GM12891 (cell line): ENCODE measurements at regions not wholly inside any gene's neighbourhood (a gene's known extent, or its start where the extent isn't known, plus 50 kb on each side); places are given as distances from the start of the nearest gene placed in this dataset.

Source experiments
- DNase-seq: peaks from one replicate; pipeline ENCODE4 v3.0.0; 2011; ENCODE audit warnings: low spot score; ENCODE audit not compliant: insufficient read length
- FAIRE-seq: peaks from 2 replicates; lab custom pipeline; 2011; peaks lifted over from hg19 to GRCh38; lab: Jason Lieb, UNC
- PAX5 ChIP-seq: IDR thresholded peaks from 2 replicates; pipeline ENCODE4 v1.6.1; 2011; ENCODE audit warnings: low read length, moderate library complexity, mild to moderate bottlenecking; ENCODE audit not compliant: insufficient read depth, severe bottlenecking
- POLR2A ChIP-seq: IDR thresholded peaks from 2 replicates; pipeline ENCODE4 v1.6.1; 2011; ENCODE audit warnings: low read depth, low read length, control low read depth
- POLR2AphosphoS5 ChIP-seq: IDR thresholded peaks from 2 replicates; pipeline ENCODE4 v1.6.1; 2011; ENCODE audit warnings: low read depth, low read length, control low read depth
- POU2F2 ChIP-seq: IDR thresholded peaks from 2 replicates; pipeline ENCODE4 v1.6.1; 2011; ENCODE audit warnings: low read depth, mild to moderate bottlenecking, control low read depth, low read length, moderate library complexity
- SPI1 ChIP-seq: IDR thresholded peaks from 2 replicates; pipeline ENCODE4 v1.6.1; 2011; ENCODE audit warnings: low read depth, low read length, control low read depth
- TAF1 ChIP-seq: IDR thresholded peaks from 2 replicates; pipeline ENCODE4 v1.6.1; 2011; ENCODE audit warnings: low read depth, low read length, control low read depth

DNA sequence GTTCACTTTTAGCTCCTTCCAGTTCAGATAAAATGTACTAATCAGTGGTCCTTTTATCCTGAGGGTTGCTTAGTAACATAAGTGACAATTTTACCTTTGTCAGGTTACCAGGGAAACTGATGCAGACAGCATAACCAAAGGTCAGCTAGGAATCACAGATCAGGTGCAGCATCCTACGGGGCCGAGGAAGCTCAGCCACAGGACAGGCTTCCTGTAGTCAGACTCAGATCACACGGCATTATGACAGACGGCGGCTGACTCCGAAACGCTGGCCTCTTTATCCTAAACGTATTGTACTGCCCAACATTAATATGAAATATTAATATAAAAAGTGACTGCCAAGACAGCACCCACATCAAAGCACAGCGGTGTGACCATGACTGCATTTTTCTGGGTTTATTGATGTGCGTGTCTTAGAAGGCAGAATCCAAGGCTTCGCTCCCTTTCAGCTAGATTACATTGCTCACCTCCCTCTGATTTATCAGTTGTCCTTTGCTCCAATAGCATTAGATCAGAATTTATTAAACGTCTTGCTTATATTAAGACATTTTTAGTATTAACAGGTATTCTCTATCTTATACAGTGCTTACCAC is 444.5 kb downstream of the CMPK2 start:
- TF ChIP-seq POLR2A, result no peak
- no peak for TF ChIP-seq POU2F2
- no peak for TF ChIP-seq SPI1
- no peak for FAIRE-seq
- no peak for DNase-seq

DNA sequence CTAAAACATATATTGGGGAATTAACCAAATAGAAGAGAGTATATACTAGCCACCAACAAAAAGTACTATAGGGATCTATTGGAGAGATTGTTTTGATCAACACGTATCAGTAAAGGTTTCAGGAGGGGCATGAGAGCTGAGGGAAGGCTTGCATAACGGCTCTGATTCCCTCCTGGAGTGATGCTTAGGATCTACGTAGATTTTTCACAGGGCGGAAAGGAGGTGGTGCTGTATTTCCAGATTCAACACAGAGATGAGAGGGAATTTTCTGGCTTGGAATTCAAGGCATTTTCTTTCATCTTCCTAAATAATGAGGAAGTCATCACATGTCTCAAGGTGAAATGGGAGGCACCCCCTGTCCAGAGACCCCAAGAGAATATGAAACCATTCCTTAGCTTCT is 443.8 kb downstream of the CMPK2 start:
- no peak for FAIRE-seq
- no peak for DNase-seq

GRCh38 chr2:6423157-6423556 is 442.6 kb downstream of the CMPK2 start:
- DNase-seq, result no peak
- TF ChIP-seq SPI1, result no peak
- no peak for TF ChIP-seq TAF1
- TF ChIP-seq PAX5, result no peak
- TF ChIP-seq POU2F2, result no peak
- no peak for TF ChIP-seq POLR2AphosphoS5
- no peak for TF ChIP-seq POLR2A
- no peak for FAIRE-seq

More for the DNA sequence above, 443.8 kb downstream of the CMPK2 start:
- TF ChIP-seq POU2F2, result no peak
- TF ChIP-seq PAX5, result no peak
- TF ChIP-seq SPI1, result no peak
- TF ChIP-seq TAF1, result no peak
- no peak for TF ChIP-seq POLR2AphosphoS5

GRCh38 chr2:6423944-6424343 is 441.8 kb downstream of the CMPK2 start:
- FAIRE-seq (no peak), DNase-seq (no peak)
- TF ChIP-seq SPI1, result peak; percentile 46; the same call in 1 of the 2 replicates
- no peak for TF ChIP-seq TAF1

DNA sequence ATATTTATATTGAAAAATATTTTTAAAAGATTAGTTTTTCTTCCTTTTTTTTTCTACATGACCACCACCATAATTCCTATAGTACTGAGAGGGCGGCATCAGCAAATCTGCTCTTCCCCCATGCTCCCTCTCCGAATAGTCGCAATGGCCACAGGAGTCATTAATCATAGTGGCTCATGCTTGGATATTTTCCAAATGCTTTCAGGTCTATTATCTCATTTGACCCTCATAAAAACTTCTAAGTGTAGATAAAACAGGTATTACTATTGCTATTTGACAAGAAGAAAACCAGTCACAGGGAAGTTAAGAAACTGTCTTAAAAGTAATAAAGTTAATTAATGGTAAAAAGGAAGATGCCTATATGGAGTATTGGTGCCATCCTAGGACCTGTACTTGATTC is 440.7 kb downstream of the CMPK2 start:
- DNase-seq, result no peak
- TF ChIP-seq POU2F2 (no peak), SPI1 (no peak), POLR2A (no peak), TAF1 (no peak), PAX5 (no peak), POLR2AphosphoS5 (no peak)
- no peak for FAIRE-seq

DNA sequence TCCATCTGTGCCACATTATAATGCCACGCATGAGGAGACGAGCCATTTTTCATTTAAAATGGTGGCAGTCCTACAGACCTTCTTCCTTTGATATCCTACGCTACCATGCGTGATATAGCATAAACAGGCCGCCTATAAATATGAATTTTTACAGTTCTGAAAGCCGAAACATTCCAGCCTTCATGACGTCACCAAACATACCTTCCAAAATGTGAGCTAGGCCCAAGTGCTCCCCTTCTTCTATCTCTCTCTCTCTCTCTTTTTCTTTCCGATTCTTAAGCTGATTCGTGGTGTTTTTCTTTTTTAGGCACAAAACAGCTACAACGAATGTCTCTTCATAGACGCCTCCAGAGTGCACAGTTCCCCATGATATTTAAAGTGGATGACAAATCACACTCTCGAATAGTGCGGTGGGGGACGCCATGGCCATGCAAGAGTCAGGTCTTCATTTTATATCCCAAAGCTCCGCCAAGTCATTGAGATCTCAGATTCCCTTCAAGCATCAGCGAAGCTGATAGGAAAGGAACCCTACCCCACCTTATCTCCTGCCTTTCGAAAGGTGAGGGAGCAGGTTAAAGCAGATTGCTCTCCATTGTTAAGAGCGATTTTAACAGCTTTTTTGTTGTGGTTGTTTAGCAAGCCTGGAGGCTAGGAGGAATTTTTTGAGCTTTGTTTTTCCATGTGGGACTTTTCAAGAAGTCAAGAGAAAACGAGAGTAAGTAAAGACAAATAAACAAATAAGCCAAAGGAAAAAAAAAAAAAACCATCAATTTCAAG is 436.3 kb downstream of the CMPK2 start:
- DNase-seq (no peak), FAIRE-seq (no peak)
- TF ChIP-seq POLR2AphosphoS5 (no peak), SPI1 (no peak), TAF1 (no peak), POLR2A (no peak), PAX5 (no peak), POU2F2 (no peak)

DNA sequence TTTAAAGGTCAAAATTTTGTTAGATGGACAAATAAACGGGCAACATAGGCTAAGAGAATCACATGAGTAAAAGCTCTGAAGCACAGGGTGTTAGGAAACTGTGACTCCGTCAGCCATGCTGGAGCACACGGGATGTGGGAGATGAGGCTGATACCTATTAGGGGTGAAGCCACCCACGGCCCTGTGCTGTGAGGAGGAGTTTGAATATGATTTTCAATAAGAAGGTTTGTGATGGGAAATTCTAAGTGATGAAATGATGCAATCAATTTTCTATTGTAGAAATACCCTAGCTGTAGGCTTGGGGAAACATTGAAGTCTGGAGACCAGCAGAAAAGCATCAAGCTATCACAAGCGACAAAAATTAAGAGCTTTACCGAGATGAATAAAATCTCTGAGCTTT is 431.3 kb downstream of the CMPK2 start:
- no peak for TF ChIP-seq TAF1
- no peak for DNase-seq
- no peak for FAIRE-seq

- DNase-seq (no peak), FAIRE-seq (no peak)
- TF ChIP-seq POU2F2 (no peak), POLR2AphosphoS5 (no peak), TAF1 (no peak), PAX5 (no peak), POLR2A (no peak), SPI1 (no peak)
Observed at GRCh38 chr2:6441800-6442199, 423.9 kb downstream of the CMPK2 start.

GRCh38 chr2:6442252-6442985 is 423.3 kb downstream of the CMPK2 start:
- DNase-seq, result no peak
- TF ChIP-seq POLR2A (no peak), PAX5 (no peak), TAF1 (no peak), SPI1 (no peak), POLR2AphosphoS5 (no peak), POU2F2 (no peak)
- FAIRE-seq, result no peak

DNA sequence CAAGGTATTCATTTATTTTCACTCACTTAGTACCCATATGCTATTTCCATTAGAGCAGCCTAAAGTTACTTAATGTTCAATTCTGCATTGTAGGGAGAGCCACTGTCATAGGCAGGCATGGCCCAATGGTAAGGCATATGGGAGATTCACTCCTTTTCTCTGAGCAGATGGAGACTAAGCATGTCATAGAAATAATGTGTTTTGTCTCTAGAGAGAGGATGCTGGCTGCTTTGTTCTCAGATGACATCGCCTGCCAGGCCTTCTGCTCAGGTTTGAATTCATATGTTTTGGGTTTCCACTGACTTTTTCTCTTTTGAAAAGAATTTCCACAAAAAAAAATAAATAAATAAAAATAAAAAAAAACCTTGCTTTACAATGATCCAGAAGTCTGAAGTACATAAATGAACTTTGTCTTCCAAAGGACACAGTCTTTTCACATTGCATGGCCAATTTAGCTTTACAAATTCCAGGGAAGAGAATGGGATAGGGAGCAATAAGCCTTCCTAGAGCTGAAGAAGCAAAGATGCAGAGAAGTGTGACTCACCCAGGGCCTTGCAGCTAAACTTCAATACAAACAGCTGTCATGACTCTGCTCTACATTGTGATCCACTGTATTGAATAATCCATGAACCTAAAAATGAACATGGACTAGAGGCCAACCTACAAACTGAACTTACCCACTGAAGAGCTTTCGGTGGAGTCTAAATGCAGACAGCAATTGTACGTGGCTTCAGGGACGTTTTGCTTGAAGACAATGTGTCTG is 422.5 kb downstream of the CMPK2 start:
- no peak for TF ChIP-seq POU2F2
- no peak for TF ChIP-seq TAF1
- no peak for TF ChIP-seq PAX5
- no peak for TF ChIP-seq POLR2A
- no peak for TF ChIP-seq SPI1
- no peak for TF ChIP-seq POLR2AphosphoS5
- DNase-seq, result no peak
- FAIRE-seq, result no peak
